Heart right ventricle (tissue), 16 donors: ENCODE measurements at regions not wholly inside any gene's neighbourhood (a gene's known extent, or its start where the extent isn't known, plus 50 kb on each side); places are given as distances from the start of the nearest gene placed in this dataset.

Experiments used
- ATAC-seq, 8 donors: fragments of 200-7000 bp; cut with Tn5 transposase; one replicate each; pipeline ENCODE4 v1.9.1; 2020; ENCODE audit warnings: mild to moderate bottlenecking in 8 of 8, moderate library complexity in 8 of 8, moderate number of reproducible peaks in 1 of 8
- DNase-seq, 2 donors: peaks; one replicate each; pipeline ENCODE4 v3.0.0-alpha.2; 2020
- H3K27ac ChIP-seq, 10 donors: fragments of 200-600 bp; sonication (generic) in 2 of 10; one replicate each; pipeline versions ENCODE4 v1.5.0 to v1.8.0; 2020 to 2022; ENCODE audit warnings: mild to moderate bottlenecking in 3 of 10
- H3K27me3 ChIP-seq, 7 donors: fragments of 200-600 bp; one replicate each; pipeline ENCODE4 v1.8.0; 2021 to 2022; ENCODE audit warnings: mild to moderate bottlenecking in 2 of 7
- H3K36me3 ChIP-seq, 9 donors: fragments of 200-600 bp; sonication (generic) in 1 of 9; one replicate each; pipeline versions ENCODE4 v1.5.0 to v1.8.0; 2020 to 2022; ENCODE audit warnings: mild to moderate bottlenecking in 2 of 9
- H3K4me1 ChIP-seq, 9 donors: fragments of 200-600 bp; sonication (generic) in 1 of 9; one replicate each; pipeline versions ENCODE4 v1.5.0 to v1.8.0; 2020 to 2022; ENCODE audit warnings: mild to moderate bottlenecking in 4 of 9
- H3K4me3 ChIP-seq, 10 donors: fragments of 200-600 bp; sonication (generic) in 2 of 10; one replicate each; pipeline versions ENCODE4 v1.5.0 to v1.8.0; 2020 to 2022; ENCODE audit warnings: mild to moderate bottlenecking in 7 of 10, moderate library complexity in 2 of 10
- H3K9me3 ChIP-seq, 11 donors: fragments of 200-600 bp in 10 of 11; sonication (generic) in 2 of 11; one replicate each; pipeline versions ENCODE4 v1.5.0 to v1.8.0; 2013 to 2022; ENCODE audit warnings: mild to moderate bottlenecking in 2 of 11, control low read depth in 1 of 11, moderate library complexity in 1 of 11
- CTCF ChIP-seq, 9 donors: fragments of 200-600 bp; sonication (generic) in 2 of 9; IDR thresholded peaks; one replicate each; pipeline versions ENCODE4 v1.5.0 to v1.8.0; 2021 to 2022; ENCODE audit warnings: antibody characterized with exemption in 9 of 9, mild to moderate bottlenecking in 5 of 9, moderate library complexity in 1 of 9
- WGBS, 2 donors: extraction: QIAGEN DNeasy Blood & Tissue Kit; methylation state at CpG; one replicate each; pipeline ENCODE4 v1.1.7; 2013; ENCODE audit warnings: inconsistent platforms in 1 of 2; 5-methylcytosine and 5-hydroxymethylcytosine counted together
- intact Hi-C, 10 donors: fragments of 100-400 bp; cut with DNase I; formaldehyde crosslinking; loops; one replicate each; pipeline versions ENCODE4 v1.11.1 to v1.14.2; 2022
- donor health status: Arrhythmogenic right ventricular cardiomyopathy.
- donor health status: ischemic (EF 13 %, LVEDD 7.1; RV severe dilation, severe dysfunction).
- donor health status: healthy with polysubstance abuse.
- donor health status: DM: no; HTN: yes; CAD: no.
- donor health status: DM: no; HTN: no; CAD: no.
- donor health status: ischemic (EF 25% LVEDD 6.9; RV normal size, moderate dysfunction).
- donor health status: ischemic (EF 25% LVEDD 5.7; RV mildly dilated, moderate dysfunction).
- donor health status: healthy.
- donor health status: DM: yes; HTN: yes; CAD: no.
- donor health status: Ischemic cardiomyopathy.
- donor health status: ischemic (EF 35%, LVEDD 5.7; RV mildly dilated, moderate dysfunction).
- donor health status: nonischemic (EF 11% LVEDD 7.7; RV severe dilation, severe dysfunction).
- donor health status: DM: yes; HTN: yes; CAD: no.
- donor health status: PGD.
- donor health status: ischemic (EF 29% LVEDD 5.4; RV normal size, mild dysfunction).
- donor health status: nonischemic (EF 23%, LVEDD 6.1; RV moderate dilation, normal function).

- Histone ChIP-seq H3K9me3 (peaks cover 0 to 5% (median 0%) of the 10 kb centered on the region in 11 donors), H3K27ac (peak overlapping the region in 1 of 10 donors; percentile 11)
- peak in 1 of 8 donors; percentile 50 for ATAC-seq
Measured at GRCh38 chr2:200077210-200077650, 121.8 kb downstream of the MAIP1 start.

GRCh38 chr2:200077838-200078237 is 122.5 kb downstream of the MAIP1 start:
- Histone ChIP-seq H3K9me3 (peaks cover 0 to 5% (median 0%) of the 10 kb centered on the region in 11 donors), H3K4me3 (no peak overlapping the region), H3K36me3 (no peaks in the 10 kb centered on the region), H3K4me1 (peaks cover 0 to 6% (median 0%) of the 10 kb centered on the region in 9 donors), H3K27ac (no peak overlapping the region), H3K27me3 (peaks cover 0 to 6% (median 0%) of the 10 kb centered on the region in 7 donors)
- no peak for DNase-seq
- intact Hi-C loops, result no loop called here
- TF ChIP-seq CTCF (IDR thresholded peaks at IDR 0.05), result no peak
- WGBS, 2 donors, result 93 to 94% methylated on average over 3 of the region's 3 CpGs
- ATAC-seq, result no peak

More at GRCh38 chr2:200077210-200077650, 121.8 kb downstream of the MAIP1 start:
- Histone ChIP-seq H3K36me3 (no peaks in the 10 kb centered on the region), H3K4me3 (no peak overlapping the region), H3K27me3 (peaks cover 0 to 5% (median 0%) of the 10 kb centered on the region in 7 donors), H3K4me1 (peaks cover 0 to 6% (median 0%) of the 10 kb centered on the region in 9 donors)
- 37 to 52% methylated on average over 5 of the region's 5 CpGs for WGBS, 2 donors
- intact Hi-C loops, result no loop called here
- no peak for DNase-seq
- no peak for TF ChIP-seq CTCF (IDR thresholded peaks at IDR 0.05)

- WGBS, 2 donors, result 84 to 90% methylated on average over 2 of the region's 2 CpGs
- intact Hi-C loops, result no loop called here
- no peak for ATAC-seq
- DNase-seq, result no peak
- peaks cover 0 to 6% (median 0%) of the 10 kb centered on the region in 9 donors for H3K4me1 ChIP-seq
- H3K27ac ChIP-seq, result no peak overlapping the region
- TF ChIP-seq CTCF (IDR thresholded peaks at IDR 0.05), result no peak
- H3K4me3 ChIP-seq, result no peak overlapping the region
- peaks cover 0 to 10% (median 0%) of the 10 kb centered on the region in 7 donors for H3K27me3 ChIP-seq
- no peaks in the 10 kb centered on the region for H3K36me3 ChIP-seq
- peaks cover 0 to 5% (median 0%) of the 10 kb centered on the region in 11 donors for H3K9me3 ChIP-seq
Measured at GRCh38 chr2:200079356-200079755, 124.0 kb downstream of the MAIP1 start.

- no peak for TF ChIP-seq CTCF (IDR thresholded peaks at IDR 0.05)
- intact Hi-C loops, result no loop called here
- no peak for ATAC-seq
Measured at GRCh38 chr2:200081236-200081635, 125.9 kb downstream of the MAIP1 start.

More at GRCh38 chr2:200081236-200081635, 125.9 kb downstream of the MAIP1 start:
- no peaks in the 10 kb centered on the region for H3K36me3 ChIP-seq
- no peak for DNase-seq
- WGBS, 2 donors, result 77 to 79% methylated on average over 8 of the region's 8 CpGs
- peaks cover 0 to 5% (median 0%) of the 10 kb centered on the region in 11 donors for H3K9me3 ChIP-seq
- H3K4me1 ChIP-seq, result peaks cover 0 to 6% (median 0%) of the 10 kb centered on the region in 9 donors
- no peak overlapping the region for H3K27ac ChIP-seq
- peaks cover 0 to 10% (median 0%) of the 10 kb centered on the region in 7 donors for H3K27me3 ChIP-seq
- no peak overlapping the region for H3K4me3 ChIP-seq
